A549 (cell line): ENCODE measurements at regions not wholly inside any gene's neighbourhood (a gene's known extent, or its start where the extent isn't known, plus 50 kb on each side); places are given as distances from the start of the nearest gene placed in this dataset.

ENCODE experiments used
- EP300 ChIP-seq, 2 experiments: fragments of >200 bp; sonication (Bioruptor Twin); formaldehyde crosslinking; IDR thresholded peaks; 2 replicates in 1 of 2; 3 replicates in 1 of 2; pipeline ENCODE4 v1.6.1; 2016 to 2017
- GATA3 ChIP-seq: IDR thresholded peaks from 2 replicates; pipeline ENCODE4 v1.6.1; 2012; ENCODE audit warnings: borderline replicate concordance
- HOXA7 ChIP-seq: fragments of 250-450 bp; sonication (Bioruptor Pico); IDR thresholded peaks from 2 replicates; pipeline ENCODE4 v1.5.0; 2020; ENCODE audit warnings: mild to moderate bottlenecking, moderate library complexity
- JUNB ChIP-seq: fragments of >200 bp; sonication (Bioruptor Twin); formaldehyde crosslinking; IDR thresholded peaks from 2 replicates; pipeline ENCODE4 v1.6.1; 2016
- RAD21 ChIP-seq, 2 experiments: fragments of >200 bp in 1 of 2; sonication (Bioruptor Twin) in 1 of 2; formaldehyde crosslinking in 1 of 2; IDR thresholded peaks in 1 of 2; conservative IDR thresholded peaks in 1 of 2; 2 replicates in 1 of 2; 3 replicates in 1 of 2; pipeline ENCODE4 v1.6.1; 2012 to 2018; ENCODE audit warnings: inconsistent platforms in 1 of 2
- TF ChIP-seq, protein P1 (sequence below): fragments of >200 bp; sonication (Bioruptor Twin); formaldehyde crosslinking; IDR thresholded peaks from 3 replicates; pipeline ENCODE4 v1.5.1; 2016

DNA sequence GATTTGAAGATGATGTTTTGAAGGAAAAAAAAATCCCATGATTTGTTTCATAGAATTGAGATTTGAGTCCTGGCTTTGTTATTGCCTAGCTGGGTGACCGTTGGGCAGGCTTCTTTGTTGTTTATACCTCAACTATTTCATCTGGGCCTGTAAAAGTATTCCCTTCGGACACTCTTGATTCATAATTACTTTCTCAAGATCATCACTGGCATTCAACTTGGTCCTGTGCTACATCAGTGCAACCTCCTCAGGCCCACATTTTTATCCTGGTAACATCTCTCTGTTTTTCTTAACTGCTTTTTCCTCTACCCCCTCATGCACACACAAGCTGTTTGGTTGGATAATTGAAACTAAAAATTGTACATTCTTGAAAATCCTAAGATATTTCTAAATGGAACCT lies 67.5 kb upstream of the P3H2 start:
- TF ChIP-seq, protein P1, sequence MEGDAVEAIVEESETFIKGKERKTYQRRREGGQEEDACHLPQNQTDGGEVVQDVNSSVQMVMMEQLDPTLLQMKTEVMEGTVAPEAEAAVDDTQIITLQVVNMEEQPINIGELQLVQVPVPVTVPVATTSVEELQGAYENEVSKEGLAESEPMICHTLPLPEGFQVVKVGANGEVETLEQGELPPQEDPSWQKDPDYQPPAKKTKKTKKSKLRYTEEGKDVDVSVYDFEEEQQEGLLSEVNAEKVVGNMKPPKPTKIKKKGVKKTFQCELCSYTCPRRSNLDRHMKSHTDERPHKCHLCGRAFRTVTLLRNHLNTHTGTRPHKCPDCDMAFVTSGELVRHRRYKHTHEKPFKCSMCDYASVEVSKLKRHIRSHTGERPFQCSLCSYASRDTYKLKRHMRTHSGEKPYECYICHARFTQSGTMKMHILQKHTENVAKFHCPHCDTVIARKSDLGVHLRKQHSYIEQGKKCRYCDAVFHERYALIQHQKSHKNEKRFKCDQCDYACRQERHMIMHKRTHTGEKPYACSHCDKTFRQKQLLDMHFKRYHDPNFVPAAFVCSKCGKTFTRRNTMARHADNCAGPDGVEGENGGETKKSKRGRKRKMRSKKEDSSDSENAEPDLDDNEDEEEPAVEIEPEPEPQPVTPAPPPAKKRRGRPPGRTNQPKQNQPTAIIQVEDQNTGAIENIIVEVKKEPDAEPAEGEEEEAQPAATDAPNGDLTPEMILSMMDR: no peak
- TF ChIP-seq JUNB (no peak), HOXA7 (CRISPR knock-in tag) (no peak), RAD21 (conservative IDR thresholded peaks at IDR 0.05 in 1 of 2, IDR thresholded peaks at IDR 0.05 in 1 of 2) (no peak), GATA3 (no peak), EP300 (IDR thresholded peaks at IDR 0.05) (no peak)
